OCI-LY7 (cell line): ENCODE measurements at regions not wholly inside any gene's neighbourhood (a gene's known extent, or its start where the extent isn't known, plus 50 kb on each side); places are given as distances from the start of the nearest gene placed in this dataset.

ENCODE experiments used
- EZH2phosphoT487 ChIP-seq: fragments of 200-600 bp; sonication (generic); IDR thresholded peaks from 2 replicates; pipeline ENCODE4 v1.6.1; 2018; ENCODE audit warnings: low read depth, borderline replicate concordance, mild to moderate bottlenecking, mixed run types, antibody characterized with exemption, low read length, moderate library complexity, mixed read lengths
- TF ChIP-seq, protein P1 (sequence below): fragments of 200-600 bp; sonication (generic); conservative IDR thresholded peaks from 2 replicates; pipeline ENCODE4 v1.5.1; 2014; ENCODE audit warnings: mild to moderate bottlenecking, antibody characterized with exemption, low read length, moderate library complexity, mixed read lengths

DNA sequence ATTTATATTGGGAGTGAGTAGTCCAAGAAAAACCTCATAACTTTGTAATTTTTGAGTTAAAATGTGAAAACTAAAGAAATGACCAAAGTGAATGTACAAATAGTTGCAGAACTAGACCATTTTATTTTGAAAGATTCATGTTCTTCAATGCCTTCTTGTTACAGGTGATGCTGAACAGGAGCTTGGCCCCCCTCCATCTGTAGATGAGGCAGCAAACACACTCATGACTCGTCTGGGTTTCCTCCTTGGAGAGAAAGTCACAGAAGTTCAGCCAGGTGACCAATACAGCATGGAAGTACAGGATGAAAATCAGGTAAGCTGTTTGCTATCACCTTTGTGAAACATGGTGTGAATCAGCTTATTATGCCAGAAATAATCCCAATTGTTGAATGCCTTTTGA is 227.8 kb downstream of the TANC2 start:
- TF ChIP-seq, protein P1, sequence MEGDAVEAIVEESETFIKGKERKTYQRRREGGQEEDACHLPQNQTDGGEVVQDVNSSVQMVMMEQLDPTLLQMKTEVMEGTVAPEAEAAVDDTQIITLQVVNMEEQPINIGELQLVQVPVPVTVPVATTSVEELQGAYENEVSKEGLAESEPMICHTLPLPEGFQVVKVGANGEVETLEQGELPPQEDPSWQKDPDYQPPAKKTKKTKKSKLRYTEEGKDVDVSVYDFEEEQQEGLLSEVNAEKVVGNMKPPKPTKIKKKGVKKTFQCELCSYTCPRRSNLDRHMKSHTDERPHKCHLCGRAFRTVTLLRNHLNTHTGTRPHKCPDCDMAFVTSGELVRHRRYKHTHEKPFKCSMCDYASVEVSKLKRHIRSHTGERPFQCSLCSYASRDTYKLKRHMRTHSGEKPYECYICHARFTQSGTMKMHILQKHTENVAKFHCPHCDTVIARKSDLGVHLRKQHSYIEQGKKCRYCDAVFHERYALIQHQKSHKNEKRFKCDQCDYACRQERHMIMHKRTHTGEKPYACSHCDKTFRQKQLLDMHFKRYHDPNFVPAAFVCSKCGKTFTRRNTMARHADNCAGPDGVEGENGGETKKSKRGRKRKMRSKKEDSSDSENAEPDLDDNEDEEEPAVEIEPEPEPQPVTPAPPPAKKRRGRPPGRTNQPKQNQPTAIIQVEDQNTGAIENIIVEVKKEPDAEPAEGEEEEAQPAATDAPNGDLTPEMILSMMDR, result no peak
- no peak for TF ChIP-seq EZH2phosphoT487
